OCI-LY1 (cell line): ENCODE measurements at regions not wholly inside any gene's neighbourhood (a gene's known extent, or its start where the extent isn't known, plus 50 kb on each side); places are given as distances from the start of the nearest gene placed in this dataset.
"Not testable (repeated sequence)": the region's sequence is repeated elsewhere in the genome, so short reads cannot be mapped to it uniquely, and the experiment has no call there.

ENCODE experiments used
- EZH2 ChIP-seq: fragments of 200-600 bp; sonication (generic), shearing (Covaris generic); IDR thresholded peaks from 2 replicates; pipeline ENCODE4 v1.8.0; 2017; ENCODE audit warnings: borderline replicate concordance, mixed run types, mild to moderate bottlenecking, antibody characterized with exemption, low read length, moderate library complexity, mixed read lengths
- TF ChIP-seq, protein P1 (sequence below): fragments of 200-600 bp; sonication (generic), shearing (Covaris generic); IDR thresholded peaks from 2 replicates; pipeline ENCODE4 v1.5.1; 2017; ENCODE audit warnings: mild to moderate bottlenecking, antibody characterized with exemption, low read length, moderate library complexity, mixed read lengths

- TF ChIP-seq, protein P1, sequence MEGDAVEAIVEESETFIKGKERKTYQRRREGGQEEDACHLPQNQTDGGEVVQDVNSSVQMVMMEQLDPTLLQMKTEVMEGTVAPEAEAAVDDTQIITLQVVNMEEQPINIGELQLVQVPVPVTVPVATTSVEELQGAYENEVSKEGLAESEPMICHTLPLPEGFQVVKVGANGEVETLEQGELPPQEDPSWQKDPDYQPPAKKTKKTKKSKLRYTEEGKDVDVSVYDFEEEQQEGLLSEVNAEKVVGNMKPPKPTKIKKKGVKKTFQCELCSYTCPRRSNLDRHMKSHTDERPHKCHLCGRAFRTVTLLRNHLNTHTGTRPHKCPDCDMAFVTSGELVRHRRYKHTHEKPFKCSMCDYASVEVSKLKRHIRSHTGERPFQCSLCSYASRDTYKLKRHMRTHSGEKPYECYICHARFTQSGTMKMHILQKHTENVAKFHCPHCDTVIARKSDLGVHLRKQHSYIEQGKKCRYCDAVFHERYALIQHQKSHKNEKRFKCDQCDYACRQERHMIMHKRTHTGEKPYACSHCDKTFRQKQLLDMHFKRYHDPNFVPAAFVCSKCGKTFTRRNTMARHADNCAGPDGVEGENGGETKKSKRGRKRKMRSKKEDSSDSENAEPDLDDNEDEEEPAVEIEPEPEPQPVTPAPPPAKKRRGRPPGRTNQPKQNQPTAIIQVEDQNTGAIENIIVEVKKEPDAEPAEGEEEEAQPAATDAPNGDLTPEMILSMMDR = not testable (repeated sequence)
- TF ChIP-seq EZH2 = not testable (repeated sequence)
Observed at GRCh38 chr6:57730726-57731125, 413.3 kb downstream of the PRIM2 start.
